ENCODE measurements at regions not wholly inside any gene's neighbourhood (a gene's known extent, or its start where the extent isn't known, plus 50 kb on each side); places are given as distances from the start of the nearest gene placed in this dataset.
"Not testable (repeated sequence)": the region's sequence is repeated elsewhere in the genome, so short reads cannot be mapped to it uniquely, and the experiment has no call there.

- H3K27me3 ChIP-seq; H3K9me3 ChIP-seq; H3K4me1 ChIP-seq; intact Hi-C loops (cut with DNase I; ENCODE audit: low total_unique reads); H3K36me3 ChIP-seq (ENCODE audit: low read depth, missing control alignments); H3K4me3 ChIP-seq; H3K27ac ChIP-seq; DNase-seq: not testable (repeated sequence)
- 86 to 89% methylated on average over 1 of the region's 3 CpGs for WGBS, 2 donors
These were observed 101.7 kb downstream of the POTEH start for GRCh38 chr22:15791557-15791956.

- H3K27ac ChIP-seq; H3K4me3 ChIP-seq; H3K36me3 ChIP-seq (ENCODE audit: low read depth, missing control alignments); H3K4me1 ChIP-seq; intact Hi-C loops (cut with DNase I; ENCODE audit: low total_unique reads); H3K9me3 ChIP-seq; DNase-seq; H3K27me3 ChIP-seq: not testable (repeated sequence)
- 43 to 67% methylated on average over 2 to 4 of the region's 6 CpGs for WGBS, 2 donors
These were observed 110.1 kb downstream of the POTEH start for GRCh38 chr22:15799935-15800334.

GRCh38 chr22:15811141-15811540, 121.3 kb downstream of the POTEH start:
- WGBS, 2 donors: 12 to 39% methylated on average over 1 of the region's 1 CpG
- H3K27ac ChIP-seq; H3K4me1 ChIP-seq; H3K9me3 ChIP-seq; H3K36me3 ChIP-seq (ENCODE audit: low read depth, missing control alignments); H3K4me3 ChIP-seq; H3K27me3 ChIP-seq; intact Hi-C loops (cut with DNase I; ENCODE audit: low total_unique reads): not testable (repeated sequence)
- TF ChIP-seq CTCF (IDR thresholded peaks at IDR 0.05): peak in 1 of 3 experiments; percentile 37
- DNase-seq: peak; percentile 65

GRCh38 chr22:15815783-15816182, 126.0 kb downstream of the POTEH start:
- H3K27ac ChIP-seq; H3K27me3 ChIP-seq; H3K4me1 ChIP-seq; H3K4me3 ChIP-seq; H3K9me3 ChIP-seq; DNase-seq; H3K36me3 ChIP-seq (ENCODE audit: low read depth, missing control alignments); intact Hi-C loops (cut with DNase I; ENCODE audit: low total_unique reads): not testable (repeated sequence)
- WGBS, 2 donors: no CpG with 5 or more reads among the region's 5 CpGs

GRCh38 chr22:15816470-15816869, 126.6 kb downstream of the POTEH start:
- DNase-seq; H3K27me3 ChIP-seq; H3K4me3 ChIP-seq; H3K9me3 ChIP-seq; H3K36me3 ChIP-seq (ENCODE audit: low read depth, missing control alignments); intact Hi-C loops (cut with DNase I; ENCODE audit: low total_unique reads); H3K27ac ChIP-seq; H3K4me1 ChIP-seq: not testable (repeated sequence)
- WGBS, 2 donors: 91% methylated on average over 2 of the region's 3 CpGs; no CpG with 5 or more reads in 1 of the 2 donors

GRCh38 chr22:15817264-15817663, 127.4 kb downstream of the POTEH start:
- WGBS, 2 donors: 36% methylated on average over 1 of the region's 2 CpGs; no CpG with 5 or more reads in 1 of the 2 donors

GRCh38 chr22:15819886-15820285, 130.1 kb downstream of the POTEH start:
- DNase-seq; intact Hi-C loops (cut with DNase I; ENCODE audit: low total_unique reads); H3K27me3 ChIP-seq; H3K36me3 ChIP-seq (ENCODE audit: low read depth, missing control alignments); H3K27ac ChIP-seq; H3K4me3 ChIP-seq; H3K9me3 ChIP-seq; H3K4me1 ChIP-seq: not testable (repeated sequence)
- WGBS, 2 donors: no CpG with 5 or more reads among the region's 33 CpGs

More at GRCh38 chr22:15817264-15817663, 127.4 kb downstream of the POTEH start:
- H3K4me1 ChIP-seq; intact Hi-C loops (cut with DNase I; ENCODE audit: low total_unique reads); H3K4me3 ChIP-seq; H3K9me3 ChIP-seq; H3K27ac ChIP-seq; H3K36me3 ChIP-seq (ENCODE audit: low read depth, missing control alignments); H3K27me3 ChIP-seq; DNase-seq: not testable (repeated sequence)

GRCh38 chr22:15821088-15821487, 131.3 kb downstream of the POTEH start:
- H3K4me1 ChIP-seq; H3K27me3 ChIP-seq; H3K4me3 ChIP-seq; H3K36me3 ChIP-seq (ENCODE audit: low read depth, missing control alignments); H3K9me3 ChIP-seq; intact Hi-C loops (cut with DNase I; ENCODE audit: low total_unique reads); H3K27ac ChIP-seq; DNase-seq: not testable (repeated sequence)
- 60 to 70% methylated on average over 4 of the region's 32 CpGs for WGBS, 2 donors

GRCh38 chr22:15822001-15822400, 132.2 kb downstream of the POTEH start:
- intact Hi-C loops (cut with DNase I; ENCODE audit: low total_unique reads); DNase-seq; H3K27ac ChIP-seq; H3K27me3 ChIP-seq; H3K36me3 ChIP-seq (ENCODE audit: low read depth, missing control alignments); H3K9me3 ChIP-seq; H3K4me1 ChIP-seq; H3K4me3 ChIP-seq: not testable (repeated sequence)
- WGBS, 2 donors: no CpG with 5 or more reads among the region's 22 CpGs

GRCh38 chr22:15823178-15823577, 133.4 kb downstream of the POTEH start:
- H3K9me3 ChIP-seq; H3K27ac ChIP-seq; H3K4me1 ChIP-seq; H3K4me3 ChIP-seq; intact Hi-C loops (cut with DNase I; ENCODE audit: low total_unique reads); DNase-seq; H3K36me3 ChIP-seq (ENCODE audit: low read depth, missing control alignments); H3K27me3 ChIP-seq: not testable (repeated sequence)
- 55% methylated on average over 5 to 8 of the region's 12 CpGs for WGBS, 2 donors

- DNase-seq; H3K9me3 ChIP-seq; H3K36me3 ChIP-seq (ENCODE audit: low read depth, missing control alignments); H3K27me3 ChIP-seq; H3K27ac ChIP-seq; H3K4me1 ChIP-seq; H3K4me3 ChIP-seq; intact Hi-C loops (cut with DNase I; ENCODE audit: low total_unique reads): not testable (repeated sequence)
- 74 to 82% methylated on average over 2 of the region's 2 CpGs for WGBS, 2 donors
These were observed 142.4 kb downstream of the POTEH start for GRCh38 chr22:15832235-15832634.

GRCh38 chr22:15835729-15836128, 145.9 kb downstream of the POTEH start:
- H3K27me3 ChIP-seq; H3K4me3 ChIP-seq; H3K27ac ChIP-seq; H3K9me3 ChIP-seq; H3K4me1 ChIP-seq; DNase-seq; H3K36me3 ChIP-seq (ENCODE audit: low read depth, missing control alignments); intact Hi-C loops (cut with DNase I; ENCODE audit: low total_unique reads): not testable (repeated sequence)
- 63 to 85% methylated on average over 9 of the region's 9 CpGs for WGBS, 2 donors
